ENCODE measurements at regions not wholly inside any gene's neighbourhood (a gene's known extent, or its start where the extent isn't known, plus 50 kb on each side); places are given as distances from the start of the nearest gene placed in this dataset.

DNA sequence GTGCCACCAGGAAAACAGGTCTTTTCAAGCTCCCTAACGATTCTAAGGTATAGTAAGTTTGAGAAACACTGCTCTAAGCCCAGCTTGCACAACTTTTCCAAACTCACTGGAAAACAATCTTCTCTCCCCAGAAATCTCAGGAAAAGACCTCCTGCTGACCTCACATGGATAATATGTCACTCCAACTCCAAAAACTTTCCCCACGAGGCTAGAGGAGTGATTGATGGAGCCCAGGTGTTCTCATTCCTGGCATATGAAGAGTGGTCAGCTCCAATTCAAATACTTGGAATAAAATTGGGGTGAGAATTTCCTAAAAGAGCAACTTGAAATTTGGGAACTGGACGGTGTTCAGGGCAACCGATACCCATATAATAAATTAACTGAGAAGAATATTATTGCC is 299.9 kb downstream of the PPP4R3C start:
- no peak for TF ChIP-seq RAD21 (IDR thresholded peaks at IDR 0.05; ENCODE audit: low read depth)
- TF ChIP-seq, protein P1, sequence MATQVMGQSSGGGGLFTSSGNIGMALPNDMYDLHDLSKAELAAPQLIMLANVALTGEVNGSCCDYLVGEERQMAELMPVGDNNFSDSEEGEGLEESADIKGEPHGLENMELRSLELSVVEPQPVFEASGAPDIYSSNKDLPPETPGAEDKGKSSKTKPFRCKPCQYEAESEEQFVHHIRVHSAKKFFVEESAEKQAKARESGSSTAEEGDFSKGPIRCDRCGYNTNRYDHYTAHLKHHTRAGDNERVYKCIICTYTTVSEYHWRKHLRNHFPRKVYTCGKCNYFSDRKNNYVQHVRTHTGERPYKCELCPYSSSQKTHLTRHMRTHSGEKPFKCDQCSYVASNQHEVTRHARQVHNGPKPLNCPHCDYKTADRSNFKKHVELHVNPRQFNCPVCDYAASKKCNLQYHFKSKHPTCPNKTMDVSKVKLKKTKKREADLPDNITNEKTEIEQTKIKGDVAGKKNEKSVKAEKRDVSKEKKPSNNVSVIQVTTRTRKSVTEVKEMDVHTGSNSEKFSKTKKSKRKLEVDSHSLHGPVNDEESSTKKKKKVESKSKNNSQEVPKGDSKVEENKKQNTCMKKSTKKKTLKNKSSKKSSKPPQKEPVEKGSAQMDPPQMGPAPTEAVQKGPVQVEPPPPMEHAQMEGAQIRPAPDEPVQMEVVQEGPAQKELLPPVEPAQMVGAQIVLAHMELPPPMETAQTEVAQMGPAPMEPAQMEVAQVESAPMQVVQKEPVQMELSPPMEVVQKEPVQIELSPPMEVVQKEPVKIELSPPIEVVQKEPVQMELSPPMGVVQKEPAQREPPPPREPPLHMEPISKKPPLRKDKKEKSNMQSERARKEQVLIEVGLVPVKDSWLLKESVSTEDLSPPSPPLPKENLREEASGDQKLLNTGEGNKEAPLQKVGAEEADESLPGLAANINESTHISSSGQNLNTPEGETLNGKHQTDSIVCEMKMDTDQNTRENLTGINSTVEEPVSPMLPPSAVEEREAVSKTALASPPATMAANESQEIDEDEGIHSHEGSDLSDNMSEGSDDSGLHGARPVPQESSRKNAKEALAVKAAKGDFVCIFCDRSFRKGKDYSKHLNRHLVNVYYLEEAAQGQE (IDR thresholded peaks at IDR 0.05; ENCODE audit: low read depth) = no peak
- no peak for TF ChIP-seq TAF1 (IDR thresholded peaks at IDR 0.05; ENCODE audit: low read depth)
- no peak for TF ChIP-seq EP300 (IDR thresholded peaks at IDR 0.05; ENCODE audit: borderline replicate concordance)
- no peak for TF ChIP-seq YY1 (IDR thresholded peaks at IDR 0.05; ENCODE audit: low read depth)
- TF ChIP-seq CEBPB (IDR thresholded peaks at IDR 0.05) = no peak
- TF ChIP-seq, protein P2, sequence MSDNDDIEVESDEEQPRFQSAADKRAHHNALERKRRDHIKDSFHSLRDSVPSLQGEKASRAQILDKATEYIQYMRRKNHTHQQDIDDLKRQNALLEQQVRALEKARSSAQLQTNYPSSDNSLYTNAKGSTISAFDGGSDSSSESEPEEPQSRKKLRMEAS (IDR thresholded peaks at IDR 0.05) = no peak
- TF ChIP-seq NFIC (IDR thresholded peaks at IDR 0.05) = no peak
- no peak for TF ChIP-seq TCF12 (IDR thresholded peaks at IDR 0.05; ENCODE audit: low read depth)
- TF ChIP-seq CREB1 (IDR thresholded peaks at IDR 0.05; ENCODE audit: low read depth) = no peak
- no peak for TF ChIP-seq TEAD4 (IDR thresholded peaks at IDR 0.05)
- TF ChIP-seq, protein P3, sequence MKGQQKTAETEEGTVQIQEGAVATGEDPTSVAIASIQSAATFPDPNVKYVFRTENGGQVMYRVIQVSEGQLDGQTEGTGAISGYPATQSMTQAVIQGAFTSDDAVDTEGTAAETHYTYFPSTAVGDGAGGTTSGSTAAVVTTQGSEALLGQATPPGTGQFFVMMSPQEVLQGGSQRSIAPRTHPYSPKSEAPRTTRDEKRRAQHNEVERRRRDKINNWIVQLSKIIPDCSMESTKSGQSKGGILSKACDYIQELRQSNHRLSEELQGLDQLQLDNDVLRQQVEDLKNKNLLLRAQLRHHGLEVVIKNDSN (IDR thresholded peaks at IDR 0.05) = no peak
- TF ChIP-seq ZBTB7A (IDR thresholded peaks at IDR 0.05; ENCODE audit: low read depth) = no peak
- TF ChIP-seq EGR1 (IDR thresholded peaks at IDR 0.05) = no peak

Data from Ishikawa (cell line).